HG02798 (cell line): ENCODE measurements at regions not wholly inside any gene's neighbourhood (a gene's known extent, or its start where the extent isn't known, plus 50 kb on each side); places are given as distances from the start of the nearest gene placed in this dataset.

Experiments used
- ATAC-seq: cut with Tn5 transposase; IDR thresholded peaks from one replicate; pipeline ENCODE4 v1.9.1; 2021; ENCODE audit warnings: mild to moderate bottlenecking; ENCODE audit not compliant: unreplicated experiment, poor library complexity

DNA sequence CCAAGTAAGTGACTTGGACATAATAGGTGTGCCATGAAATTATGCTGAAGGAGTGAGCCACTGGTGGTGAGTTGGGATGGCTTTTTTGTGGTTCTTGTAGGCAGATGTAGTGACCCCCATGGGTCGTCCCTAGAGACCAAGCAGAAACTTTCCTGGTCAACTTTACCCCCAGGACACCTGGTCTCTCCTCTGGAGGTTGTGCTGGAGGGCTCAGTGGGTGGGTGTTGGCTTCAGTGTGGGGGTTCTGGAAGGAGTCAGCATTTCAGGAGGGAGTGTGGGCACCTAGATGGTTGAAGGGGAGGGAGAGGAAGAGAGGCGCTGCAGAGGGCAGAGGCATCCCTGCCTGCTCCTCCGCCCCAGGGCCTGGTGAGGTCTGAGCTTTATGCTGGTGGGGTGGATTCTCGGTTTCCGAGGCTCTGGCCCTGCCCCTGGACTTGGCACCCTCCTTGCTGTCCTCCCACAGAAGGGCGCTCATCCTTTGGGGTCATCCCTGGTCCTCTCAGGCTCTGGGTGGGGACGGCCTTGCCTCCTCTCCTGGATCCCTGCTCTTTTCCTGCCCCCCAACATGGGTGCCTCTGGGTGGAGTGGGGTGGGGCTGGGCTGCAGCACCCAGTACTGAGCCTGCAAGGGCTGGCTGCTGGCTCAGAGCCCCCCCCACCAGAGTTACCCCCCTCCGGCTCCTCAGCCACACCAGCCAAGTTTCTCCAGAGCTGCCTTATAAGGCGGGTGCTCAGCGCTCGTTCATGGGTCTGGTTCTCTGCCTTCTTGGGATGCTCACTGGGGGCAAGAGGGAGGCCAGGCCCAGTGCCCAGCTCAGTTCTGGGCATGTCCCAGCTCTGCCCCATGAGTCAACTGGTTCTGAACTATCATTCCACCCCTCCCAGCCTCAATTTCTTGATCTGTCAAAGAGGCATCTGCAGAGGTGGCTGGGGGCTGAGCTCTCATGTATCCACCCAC lies 266.8 kb downstream of the SEC14L1 start:
- ATAC-seq: no peak

DNA sequence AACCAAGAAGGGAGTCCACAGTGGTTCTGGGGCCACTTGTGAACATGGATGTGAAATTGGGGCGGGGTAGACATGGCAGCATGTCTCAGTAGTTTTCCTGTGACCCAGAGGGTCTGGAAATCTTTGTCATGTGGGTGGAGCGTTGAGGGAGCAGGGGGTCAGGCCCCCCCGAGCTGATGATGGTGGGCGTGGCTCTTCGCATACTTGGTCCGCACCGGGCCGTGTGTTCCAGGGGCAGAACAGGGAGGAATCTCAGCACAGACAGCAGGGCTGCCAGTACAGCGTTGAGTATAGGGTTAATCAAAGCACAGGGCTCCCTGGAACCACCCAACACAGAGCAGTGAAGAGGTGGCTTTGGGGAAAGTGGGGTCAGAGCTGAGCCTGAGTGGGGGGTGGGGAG lies 267.5 kb downstream of the SEC14L1 start:
- ATAC-seq: no peak

DNA sequence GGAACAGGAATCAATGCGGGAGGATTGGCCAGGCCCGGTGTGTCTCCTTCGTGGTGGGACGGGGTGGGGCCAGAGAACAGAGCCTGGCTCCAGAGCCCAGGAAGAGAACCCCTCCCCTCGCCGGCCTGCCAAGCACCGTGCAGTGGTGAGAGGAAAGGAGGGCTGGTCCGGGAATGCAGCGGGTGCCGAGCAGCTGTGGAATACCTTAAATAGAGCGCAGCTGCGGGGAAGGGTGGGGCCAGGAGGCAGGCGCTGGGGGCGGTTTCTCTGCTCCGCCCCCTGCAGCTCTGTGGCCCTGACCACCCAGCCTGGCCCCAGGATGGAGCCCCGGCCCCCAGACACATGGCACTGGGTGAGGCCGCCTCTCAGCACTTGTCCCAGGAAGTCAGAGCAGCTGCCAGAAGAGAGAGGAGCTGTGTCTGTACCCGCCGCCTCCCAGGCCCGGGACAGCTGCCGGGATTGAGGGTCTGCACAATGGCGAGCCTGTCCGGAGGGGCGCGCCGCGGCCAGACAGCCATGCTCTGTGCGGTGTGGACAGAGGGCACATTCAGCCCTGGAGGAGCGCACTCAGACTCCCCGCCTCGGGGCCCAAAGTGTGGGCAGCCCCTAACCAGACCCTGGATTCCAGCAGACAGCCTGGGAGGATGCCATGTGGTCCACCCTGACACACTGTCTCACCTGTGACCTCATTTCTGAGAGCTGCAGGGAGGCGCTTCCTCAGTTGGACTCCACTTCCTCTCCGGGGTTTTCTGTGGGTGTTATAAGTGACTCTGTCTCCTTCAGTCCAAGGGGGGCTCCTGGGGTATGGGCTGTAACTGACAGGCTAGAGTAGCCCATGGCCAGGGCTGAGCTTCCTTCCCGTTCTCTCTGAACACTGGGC lies 268.8 kb downstream of the SEC14L1 start:
- no peak for ATAC-seq

DNA sequence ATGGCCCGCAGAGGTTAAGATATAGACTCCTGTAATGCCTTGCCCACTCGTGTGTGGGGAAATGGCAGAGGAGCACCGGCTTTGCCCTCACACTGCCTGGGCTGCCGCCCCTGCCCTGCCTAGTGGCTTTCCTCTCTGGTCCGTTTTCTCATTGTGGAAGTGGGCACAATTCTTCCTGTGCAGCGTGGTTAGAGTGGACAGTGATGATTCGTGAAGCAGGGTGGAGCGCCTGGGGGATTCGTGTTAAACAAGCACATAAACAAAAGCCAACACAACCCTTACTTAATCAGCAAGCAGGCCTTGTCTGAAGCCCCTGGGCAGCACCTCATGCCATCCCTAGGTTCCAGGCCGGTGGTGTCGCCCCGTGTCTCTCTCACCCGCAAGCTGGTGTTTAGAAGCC lies 269.7 kb downstream of the SEC14L1 start:
- ATAC-seq: no peak

DNA sequence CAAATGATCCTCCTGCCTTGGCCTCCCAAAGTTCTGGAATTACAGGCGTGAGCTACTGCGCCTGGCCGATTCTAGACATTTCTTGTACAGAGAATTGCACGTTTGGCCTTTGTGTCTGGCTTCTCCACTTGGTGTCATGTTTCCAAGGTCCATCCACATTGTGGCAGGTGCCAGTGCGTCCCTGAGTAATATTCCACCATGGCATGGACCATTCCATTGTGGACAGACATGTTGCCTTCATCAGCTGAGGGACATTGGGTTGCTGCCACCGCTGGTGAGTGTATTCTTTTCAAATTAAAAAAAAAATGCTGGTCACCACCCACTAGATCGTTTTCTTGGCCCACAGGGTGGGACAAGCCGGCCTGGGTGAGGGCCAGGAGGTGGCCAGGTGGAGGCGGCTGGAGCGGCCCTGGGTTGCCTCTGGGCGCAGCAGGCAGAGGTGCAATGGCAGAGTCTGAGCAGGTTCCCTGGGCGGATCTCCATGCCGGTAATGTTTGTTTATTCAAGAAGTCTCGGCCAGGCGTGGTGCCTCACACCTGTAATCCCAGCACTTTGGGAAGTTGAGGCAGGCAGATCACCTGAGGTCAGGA lies 274.1 kb downstream of the SEC14L1 start:
- no peak for ATAC-seq

DNA sequence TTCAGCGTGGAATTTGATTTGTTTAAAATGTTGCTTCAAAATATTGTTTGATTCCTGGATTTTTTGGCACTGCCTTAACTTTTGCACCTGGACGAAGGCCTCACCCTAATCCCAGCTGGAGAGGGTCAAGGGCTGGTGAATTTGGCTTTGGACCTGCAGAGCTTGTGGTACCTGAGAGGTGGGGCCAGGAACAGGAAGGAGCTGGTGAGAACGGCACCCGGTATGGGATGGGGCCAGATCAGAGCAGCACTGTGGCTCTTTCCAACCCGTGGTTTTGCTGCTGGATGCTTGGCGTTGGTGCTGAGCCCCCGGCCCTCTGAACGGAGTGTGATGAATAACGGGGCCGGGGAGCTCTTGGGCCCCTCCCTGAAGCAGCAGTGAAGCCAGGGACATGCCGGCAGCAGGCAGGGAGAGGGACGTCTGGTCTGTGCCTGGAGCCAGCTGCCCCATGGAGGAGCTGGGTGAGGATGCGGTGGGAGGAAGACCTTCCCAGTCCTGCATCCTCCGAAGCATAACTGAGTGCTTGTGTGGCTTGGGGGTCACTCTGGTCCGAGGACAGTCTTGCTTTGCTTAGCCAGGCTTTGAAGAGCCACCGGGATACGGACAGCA lies 275.4 kb downstream of the SEC14L1 start:
- no peak for ATAC-seq

DNA sequence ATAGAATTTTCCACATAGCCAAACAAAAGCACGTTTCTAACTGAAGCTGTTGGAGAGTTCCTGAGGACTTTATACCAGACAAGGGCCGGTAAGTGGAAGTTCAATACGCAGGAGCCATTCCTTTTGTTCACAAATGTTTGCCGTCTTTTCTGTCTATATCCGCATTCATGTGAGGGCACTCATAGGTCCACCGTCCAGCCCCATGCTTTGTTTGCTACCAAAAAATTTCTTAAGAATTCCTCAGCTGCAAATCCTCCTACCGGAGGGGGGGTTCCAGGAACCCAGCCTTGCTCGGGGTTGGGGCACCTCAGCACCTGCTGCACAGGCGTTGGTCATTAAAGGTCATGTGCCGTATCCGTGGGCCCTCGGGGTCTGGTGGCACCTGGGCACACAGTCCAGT lies 276.8 kb downstream of the SEC14L1 start:
- ATAC-seq: no peak

DNA sequence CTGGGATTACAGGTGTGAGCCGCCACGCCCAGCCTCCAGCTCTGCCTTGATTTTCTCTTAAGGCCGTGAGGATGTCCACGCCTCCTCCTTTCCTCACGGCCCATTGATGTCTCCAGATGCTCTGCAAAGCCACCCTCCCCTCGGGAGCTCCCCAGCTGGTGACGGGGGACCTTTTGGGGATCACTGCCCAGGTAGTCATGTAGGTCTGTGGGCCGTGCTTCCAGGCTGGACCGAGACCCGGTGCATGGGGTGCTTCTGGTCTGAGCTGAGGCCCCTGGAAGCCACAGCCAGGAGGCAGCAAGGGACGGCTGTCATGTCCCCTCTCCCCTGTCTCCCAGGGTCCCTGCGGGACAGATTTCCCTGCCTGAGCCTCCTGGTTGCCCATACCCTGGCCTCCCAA lies 277.8 kb downstream of the SEC14L1 start:
- ATAC-seq: no peak

DNA sequence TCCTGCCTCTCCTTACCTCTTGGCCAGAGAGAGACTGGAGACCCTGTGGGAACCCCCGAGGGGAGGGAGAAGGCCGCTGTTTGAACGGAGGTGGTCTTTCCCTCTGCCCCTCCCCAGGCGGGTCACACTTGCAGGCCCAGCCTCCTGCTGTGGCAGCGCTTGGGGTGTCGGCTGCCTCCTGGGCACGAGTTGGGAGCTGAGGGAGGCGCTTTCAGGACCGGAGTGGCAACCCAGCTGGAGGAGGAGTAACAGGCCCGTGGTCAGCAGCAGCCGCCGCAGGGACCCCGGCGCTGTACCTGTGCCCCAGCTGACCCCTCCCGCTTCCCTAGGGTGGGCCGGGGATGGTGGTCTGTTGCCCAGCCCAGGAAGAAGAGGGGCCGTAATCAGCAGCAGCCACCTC lies 278.3 kb downstream of the SEC14L1 start:
- no peak for ATAC-seq

DNA sequence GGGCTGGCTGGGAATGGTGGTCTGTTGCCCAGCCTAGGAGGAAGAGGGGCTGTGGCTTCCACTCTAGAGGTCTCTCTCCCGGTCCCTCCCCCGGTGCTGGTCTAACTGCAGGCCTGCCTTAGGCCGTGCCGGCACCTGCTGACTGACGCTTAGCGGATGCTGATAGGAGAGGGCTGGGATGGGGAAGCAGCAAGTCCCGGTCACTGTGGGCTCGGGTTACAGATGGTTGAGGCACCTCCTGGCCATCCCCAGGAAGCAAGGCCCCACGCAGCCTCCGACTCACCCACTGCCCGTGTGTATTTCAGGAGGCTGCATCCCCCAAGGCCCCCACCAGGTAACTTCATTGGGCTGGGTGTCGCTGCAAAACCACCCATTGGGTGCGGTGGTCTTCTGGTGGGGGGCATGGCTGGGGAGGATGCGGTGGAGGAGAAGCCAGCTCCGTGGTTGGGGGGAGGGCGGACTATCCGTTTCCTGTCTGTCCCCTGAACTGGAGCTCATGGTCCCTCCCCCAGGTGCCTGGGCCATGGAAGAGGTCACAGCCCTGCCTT lies 278.9 kb downstream of the SEC14L1 start:
- ATAC-seq: no peak

DNA sequence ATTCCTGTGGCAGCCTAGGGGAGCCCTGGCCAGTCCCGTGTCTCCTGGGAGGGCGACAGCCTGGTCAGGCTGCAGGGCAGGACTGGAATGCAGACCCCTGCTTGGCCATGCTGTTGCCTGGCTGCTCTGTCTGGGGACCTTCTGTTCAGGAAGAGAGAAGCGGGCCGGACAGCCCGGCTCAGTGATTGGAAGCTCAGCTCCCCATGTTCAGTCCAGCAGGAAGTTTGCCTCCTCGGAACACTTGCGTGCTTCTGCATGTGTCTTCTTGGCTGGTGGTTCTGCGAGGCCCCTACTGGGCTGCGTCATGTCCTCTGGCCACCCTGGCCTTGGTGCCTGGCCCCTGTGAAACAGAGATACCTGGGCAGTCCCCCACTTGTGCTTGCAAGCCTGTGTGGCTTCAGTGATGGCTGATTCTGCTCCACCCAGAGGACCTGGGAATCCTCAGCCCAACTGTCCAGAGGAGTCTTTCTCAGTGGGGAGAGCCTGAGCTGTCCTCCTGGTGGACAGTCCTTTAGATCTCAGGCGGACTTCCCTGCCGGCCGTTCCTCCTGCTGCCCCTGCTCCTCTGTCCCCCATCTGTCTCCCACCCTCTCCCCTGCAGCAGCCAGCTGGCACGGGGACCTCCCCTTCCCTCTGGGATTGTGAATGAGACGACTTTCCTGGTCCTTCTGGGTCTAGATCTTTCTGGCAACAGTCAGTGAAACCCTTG lies 279.5 kb downstream of the SEC14L1 start:
- ATAC-seq: no peak

DNA sequence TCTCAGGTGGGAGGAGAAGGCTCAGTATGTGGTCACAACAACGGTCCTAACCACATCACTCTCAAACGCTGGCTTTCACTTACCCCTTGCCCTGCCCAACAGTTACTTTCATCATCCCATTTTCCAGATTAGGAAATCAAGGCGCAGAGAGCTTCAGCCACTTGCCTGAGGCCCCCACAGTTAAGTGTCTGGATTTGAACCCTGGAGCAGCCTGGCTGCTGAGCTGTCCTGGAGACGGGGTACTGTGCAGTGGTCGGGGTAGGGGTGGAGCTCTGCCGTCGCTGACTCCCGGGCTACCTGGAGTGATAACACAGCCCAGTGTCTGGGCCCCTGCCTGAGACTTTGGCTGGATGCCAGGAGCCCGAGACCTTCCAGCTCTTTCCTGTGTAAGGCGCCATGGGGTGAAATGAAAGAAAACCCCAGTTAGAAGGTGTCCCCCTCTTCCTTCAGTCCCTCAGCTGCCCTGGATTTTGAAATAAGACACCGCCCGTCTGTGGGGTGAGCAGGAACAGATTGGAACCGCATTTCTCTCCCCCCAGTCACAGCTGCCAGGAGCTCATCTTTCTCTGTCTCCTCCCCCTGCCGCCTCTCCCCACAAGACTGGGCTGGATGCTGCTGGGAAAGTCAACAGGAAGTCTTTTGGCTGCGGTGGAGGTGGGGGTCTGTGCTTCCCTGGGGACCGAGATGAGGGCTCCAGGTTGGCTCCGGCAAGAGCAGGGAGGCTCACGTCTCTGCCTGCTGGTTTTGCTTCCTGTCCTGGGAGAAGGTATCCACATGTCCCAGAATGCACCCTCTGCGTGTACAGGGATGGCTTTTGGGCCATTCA lies 280.2 kb downstream of the SEC14L1 start:
- no peak for ATAC-seq

DNA sequence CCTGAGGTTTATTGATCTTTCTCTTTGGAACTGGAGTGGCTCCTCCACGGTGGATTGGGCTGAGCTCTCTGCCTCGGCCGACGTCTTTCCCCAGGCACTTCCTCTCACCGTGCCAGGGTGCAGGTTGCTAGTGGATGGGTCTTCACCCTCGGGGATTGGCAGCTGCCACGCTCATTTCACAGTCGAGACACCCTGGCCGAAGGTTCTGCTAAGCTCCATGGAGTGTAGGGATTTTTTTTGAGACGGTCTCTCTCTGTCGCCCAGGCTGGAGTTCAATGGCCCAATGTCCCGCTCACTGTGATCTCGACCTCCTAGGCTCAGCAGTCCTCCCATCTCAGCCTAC lies 280.8 kb downstream of the SEC14L1 start:
- no peak for ATAC-seq

DNA sequence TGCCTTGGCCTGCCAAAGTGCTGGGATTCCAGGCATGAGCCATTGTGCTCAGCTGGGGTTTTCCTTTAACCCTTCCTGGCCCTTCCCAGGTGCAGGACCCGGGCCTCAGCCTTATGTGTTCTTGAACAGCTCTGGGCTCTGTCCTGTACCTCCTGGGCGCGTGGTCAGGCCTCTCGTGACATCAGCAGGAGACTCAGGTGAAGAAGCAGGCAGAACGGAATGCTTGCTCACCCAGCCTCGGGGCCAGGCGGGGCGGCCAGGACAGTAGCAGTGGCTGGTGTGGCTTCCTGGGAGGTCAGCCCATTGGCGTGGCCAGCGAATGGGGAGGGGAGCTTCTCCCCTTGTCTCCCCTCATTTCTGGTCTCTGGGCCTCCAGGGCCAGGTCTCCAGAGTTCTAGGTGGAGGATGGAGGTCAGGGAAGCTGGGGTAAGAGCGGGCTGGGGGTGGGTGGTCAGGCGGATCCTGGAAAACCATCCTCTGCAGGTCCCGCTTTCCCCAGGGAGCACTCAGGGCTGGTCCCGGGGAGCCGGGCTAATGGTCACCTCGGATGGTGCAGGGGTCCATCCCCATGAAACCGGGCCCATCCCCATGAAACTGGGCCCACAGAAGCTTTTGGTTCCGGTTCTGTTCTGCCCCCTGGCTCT lies 281.5 kb downstream of the SEC14L1 start:
- no peak for ATAC-seq

DNA sequence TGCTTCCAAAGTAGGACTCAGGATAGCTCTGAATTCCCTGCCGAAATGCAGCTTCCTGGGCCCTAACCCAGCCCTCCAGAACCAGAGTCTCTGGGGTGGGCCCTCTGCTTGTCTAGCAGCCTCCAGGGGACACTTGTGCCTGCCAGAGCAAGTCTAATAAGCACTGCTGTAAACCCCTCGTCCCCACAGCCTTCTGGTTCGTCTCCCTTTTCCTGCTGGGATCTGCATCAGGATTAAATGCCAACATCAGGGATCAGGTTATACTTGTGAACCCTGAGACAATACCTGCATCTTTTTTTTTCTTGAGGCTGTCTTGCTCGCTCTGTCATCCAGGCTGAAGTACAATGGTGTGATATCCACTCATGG lies 282.0 kb downstream of the SEC14L1 start:
- ATAC-seq: no peak

DNA sequence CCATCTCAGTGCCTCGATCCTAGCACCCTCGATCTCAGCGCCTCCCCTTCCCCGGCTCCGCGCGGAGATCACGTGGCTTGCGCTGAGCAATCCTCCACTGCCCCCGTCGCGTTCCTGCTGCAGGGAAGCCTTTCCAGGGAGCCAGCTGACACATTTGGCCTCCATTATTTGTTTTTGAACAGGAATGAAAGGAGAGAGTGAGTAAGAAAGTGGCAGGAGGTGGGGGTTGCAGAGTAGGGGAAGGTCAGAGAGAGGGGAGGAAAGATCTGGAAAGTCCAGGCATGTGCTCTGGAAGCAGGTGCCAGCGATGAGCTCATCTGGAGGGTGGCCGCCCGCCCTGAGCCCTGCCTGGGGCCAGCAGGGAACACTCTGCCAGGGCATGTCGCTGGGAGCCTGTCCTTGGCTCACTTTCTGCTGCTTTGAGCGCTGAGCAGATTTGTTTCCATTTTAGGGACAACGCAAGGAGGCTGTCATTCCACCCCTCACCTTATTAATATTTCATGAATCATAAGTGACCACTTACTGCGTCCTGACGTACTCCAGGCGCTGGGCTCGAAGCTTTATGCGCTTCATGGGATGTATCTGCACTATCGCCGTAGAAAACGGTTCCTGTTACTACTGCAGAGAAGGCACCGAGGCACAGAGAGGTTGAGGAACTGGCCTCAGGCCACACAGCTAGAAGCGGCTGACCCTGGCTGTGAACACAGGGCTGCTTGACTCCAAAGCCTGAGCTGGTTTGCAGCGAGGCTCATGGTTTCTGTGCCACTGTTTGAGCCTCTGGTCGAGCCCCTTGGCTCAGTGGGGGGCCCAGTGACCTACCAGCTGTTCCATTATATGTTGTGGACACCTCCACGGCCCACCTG lies 283.1 kb downstream of the SEC14L1 start:
- no peak for ATAC-seq

DNA sequence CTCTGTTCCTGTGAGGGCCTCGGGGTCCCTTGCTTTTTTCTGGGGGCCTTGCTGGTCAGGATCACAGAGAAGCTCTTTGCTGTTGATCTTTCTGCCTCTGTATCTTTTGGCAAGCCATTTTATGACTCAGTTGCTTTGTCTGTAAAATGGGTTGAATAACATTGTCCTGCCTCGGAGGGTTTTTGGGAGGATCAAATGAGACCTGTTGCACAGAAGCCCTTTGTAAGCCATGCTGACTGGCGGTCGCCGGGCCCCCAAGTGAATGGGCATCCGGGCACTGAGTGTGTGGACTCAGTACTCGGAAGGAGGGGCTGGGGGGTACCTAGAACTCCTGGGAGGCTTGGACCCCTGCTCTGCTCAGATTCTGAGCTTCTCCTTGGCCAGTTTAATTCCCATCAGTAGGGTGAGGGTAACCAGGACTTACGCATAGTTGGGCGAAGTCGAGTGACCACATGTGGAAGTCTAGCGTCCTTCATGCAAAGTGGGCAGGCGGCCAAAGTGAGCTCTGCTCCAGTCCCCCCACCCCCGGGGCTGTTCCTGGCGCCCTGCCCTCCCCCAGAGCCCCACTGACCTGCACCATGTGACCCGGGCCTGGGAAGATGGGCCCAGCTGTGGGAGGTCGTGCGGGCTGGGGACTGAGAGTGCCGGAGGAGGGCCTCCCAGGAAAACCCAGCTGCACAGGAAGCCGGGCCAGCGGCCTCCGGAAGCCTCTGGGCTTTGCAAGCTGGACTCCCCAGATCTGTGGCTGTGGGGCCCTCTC lies 284.0 kb downstream of the SEC14L1 start:
- no peak for ATAC-seq
